Keratinocyte (primary cell): ENCODE measurements at regions not wholly inside any gene's neighbourhood (a gene's known extent, or its start where the extent isn't known, plus 50 kb on each side); places are given as distances from the start of the nearest gene placed in this dataset.
A peak's percentile ranks its signal among the peaks of the same experiment; 100 is the strongest.

Experiments
- DNase-seq: peaks from one replicate; pipeline ENCODE4 v3.0.0-alpha.2; 2011; ENCODE audit warnings: low read depth, missing footprints, low spot score
- FAIRE-seq: peaks from 2 replicates; lab custom pipeline; 2011; peaks lifted over from hg19 to GRCh38; lab: Jason Lieb, UNC
- H2AFZ ChIP-seq: 2 replicates; pipeline ENCODE4 v1.6.0; 2012; ENCODE audit warnings: low read length, control low read depth, inconsistent platforms; ENCODE audit not compliant: control insufficient read depth
- H3K27ac ChIP-seq: 2 replicates; pipeline ENCODE4 v1.5.1; 2011; ENCODE audit warnings: low read length; ENCODE audit not compliant: control insufficient read depth, insufficient read depth
- H3K27me3 ChIP-seq: 3 replicates; pipeline ENCODE4 v1.6.0; 2011; ENCODE audit warnings: low read length; ENCODE audit not compliant: control insufficient read depth, insufficient read depth; ENCODE audit errors: extremely low read depth
- H3K36me3 ChIP-seq, 2 experiments: 2 replicates in 1 of 2; 3 replicates in 1 of 2; pipeline ENCODE4 v1.5.1; 2011; ENCODE audit warnings: low read length in 2 of 2, mild to moderate bottlenecking in 1 of 2; ENCODE audit not compliant: control insufficient read depth in 2 of 2, insufficient read depth in 2 of 2; ENCODE audit errors: extremely low read depth in 1 of 2
- H3K4me1 ChIP-seq: 3 replicates; pipeline ENCODE4 v1.5.1; 2011; ENCODE audit warnings: low read length; ENCODE audit not compliant: control insufficient read depth, insufficient read depth; ENCODE audit errors: extremely low read depth
- H3K4me2 ChIP-seq: 3 replicates; pipeline ENCODE4 v1.6.0; 2011; ENCODE audit warnings: low read depth, low read length; ENCODE audit not compliant: control insufficient read depth, insufficient read depth; ENCODE audit errors: extremely low read depth
- H3K4me3 ChIP-seq, 3 experiments: fragments of 200-600 bp in 1 of 3; sonication (generic) in 1 of 3; 2 replicates in 2 of 3; 3 replicates in 1 of 3; pipeline ENCODE4 v1.5.1; 2011 to 2016; ENCODE audit warnings: low read length in 3 of 3, mild to moderate bottlenecking in 3 of 3, control low read depth in 2 of 3, inconsistent platforms in 1 of 3, low read depth in 1 of 3, mixed read lengths in 1 of 3, mixed run types in 1 of 3, moderate library complexity in 1 of 3; ENCODE audit not compliant: control insufficient read depth in 2 of 3, insufficient read depth in 2 of 3; ENCODE audit errors: extremely low read depth in 1 of 3
- H3K79me2 ChIP-seq: 2 replicates; pipeline ENCODE4 v1.6.0; 2012; ENCODE audit warnings: low read length; ENCODE audit not compliant: control insufficient read depth, insufficient read depth
- H3K9ac ChIP-seq: 3 replicates; pipeline ENCODE4 v1.6.0; 2011; ENCODE audit warnings: low read length; ENCODE audit not compliant: control insufficient read depth, insufficient read depth; ENCODE audit errors: extremely low read depth
- H3K9me1 ChIP-seq: 3 replicates; pipeline ENCODE4 v1.6.0; 2011; ENCODE audit warnings: low read length; ENCODE audit not compliant: control insufficient read depth, insufficient read depth; ENCODE audit errors: extremely low read depth
- H3K9me3 ChIP-seq: 2 replicates; pipeline ENCODE4 v1.5.1; 2012; ENCODE audit warnings: low read depth, low read length; ENCODE audit not compliant: control insufficient read depth
- H4K20me1 ChIP-seq: 3 replicates; pipeline ENCODE4 v1.6.0; 2011; ENCODE audit warnings: low read length; ENCODE audit not compliant: control insufficient read depth, insufficient read depth; ENCODE audit errors: extremely low read depth
- CTCF ChIP-seq, 3 experiments: IDR thresholded peaks in 1 of 3; conservative IDR thresholded peaks in 1 of 3; optimal IDR thresholded peaks in 1 of 3; 2 replicates in 2 of 3; 3 replicates in 1 of 3; pipeline versions ENCODE3 to v1.5.1; 2011; ENCODE audit warnings: low read length in 3 of 3, mild to moderate bottlenecking in 3 of 3, moderate library complexity in 2 of 3, control low read depth in 1 of 3, inconsistent platforms in 1 of 3; ENCODE audit not compliant: insufficient read depth in 2 of 3; ENCODE audit errors: extremely low read depth in 1 of 3
- EZH2 ChIP-seq: IDR thresholded peaks from one replicate; pipeline ENCODE4 v1.6.1; 2012; ENCODE audit warnings: inconsistent platforms, mild to moderate bottlenecking, low read length, moderate library complexity
- dilution Hi-C: fragments of 300-500 bp; cut with MboI; formaldehyde crosslinking; loops from one replicate; pipeline ENCODE4 v1.7.0; 2020; ENCODE audit warnings: low sequenced_read_pairs; ENCODE audit not compliant: extremely low pct_ligation_motif_present

DNA sequence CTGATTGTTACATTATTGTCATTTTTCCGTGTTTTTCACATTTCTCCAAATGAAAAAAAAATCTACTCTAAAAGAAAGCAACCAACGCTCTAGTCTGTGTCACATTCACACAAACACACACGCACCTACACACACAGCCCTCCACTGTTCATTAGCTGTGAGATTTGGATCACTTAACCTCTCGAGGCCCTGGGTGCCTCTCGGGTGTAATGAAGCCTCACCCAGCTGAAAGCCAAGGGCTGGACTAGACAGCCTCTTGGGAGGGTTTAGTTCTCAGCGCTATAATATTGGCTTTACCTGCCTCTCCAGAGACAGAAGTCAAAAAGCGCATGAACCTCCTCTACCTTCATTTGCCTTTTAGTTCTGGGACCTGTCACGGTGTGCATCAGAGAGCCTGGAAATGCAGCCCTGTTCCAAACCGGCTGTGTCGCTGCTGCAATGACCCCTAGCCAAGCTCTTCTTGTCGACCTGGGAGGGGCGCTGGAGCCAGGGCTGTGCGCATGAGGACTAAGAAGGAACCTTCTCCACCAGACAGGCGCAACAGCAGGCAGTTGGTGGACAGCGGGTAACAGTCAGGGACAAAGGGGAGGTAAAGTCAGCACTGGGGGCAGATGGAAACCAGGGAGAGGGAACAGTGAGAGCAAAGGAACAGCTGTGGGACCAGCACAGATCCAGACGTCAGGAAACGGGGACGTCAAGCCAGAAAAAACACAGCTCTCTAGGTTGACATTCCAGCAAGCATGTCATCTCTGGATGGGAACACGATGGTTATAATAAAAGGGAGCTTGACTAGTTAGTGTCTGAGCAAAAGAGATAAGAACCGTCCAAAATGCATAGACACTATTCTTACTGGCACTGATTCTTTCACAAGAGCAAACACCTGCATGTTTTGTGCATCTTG is 375.9 kb downstream of the EFNB2 start:
- Histone ChIP-seq H3K27me3 (no peaks in the 10 kb centered on the region), H3K9me3 (no peaks in the 10 kb centered on the region), H3K4me3 (no peak overlapping the region), H3K9ac (no peak overlapping the region), H3K4me1 (peaks cover 28% of the 10 kb centered on the region), H4K20me1 (no peaks in the 10 kb centered on the region), H3K79me2 (no peaks in the 10 kb centered on the region), H3K36me3 (no peaks in the 10 kb centered on the region), H2AFZ (no peak overlapping the region), H3K4me2 (no peak overlapping the region), H3K9me1 (no peaks in the 10 kb centered on the region), H3K27ac (no peak overlapping the region)
- dilution Hi-C loops, result no loop called here
- no peak for FAIRE-seq
- TF ChIP-seq CTCF (optimal IDR thresholded peaks at IDR 0.05 in 1 of 3, IDR thresholded peaks at IDR 0.05 in 1 of 3, conservative IDR thresholded peaks at IDR 0.05 in 1 of 3; ENCODE audit: extremely low read depth in 1 of 3, insufficient read depth in 2 of 3, low read length in 3 of 3), result no peak
- no peak for TF ChIP-seq EZH2
- DNase-seq, result no peak

DNA sequence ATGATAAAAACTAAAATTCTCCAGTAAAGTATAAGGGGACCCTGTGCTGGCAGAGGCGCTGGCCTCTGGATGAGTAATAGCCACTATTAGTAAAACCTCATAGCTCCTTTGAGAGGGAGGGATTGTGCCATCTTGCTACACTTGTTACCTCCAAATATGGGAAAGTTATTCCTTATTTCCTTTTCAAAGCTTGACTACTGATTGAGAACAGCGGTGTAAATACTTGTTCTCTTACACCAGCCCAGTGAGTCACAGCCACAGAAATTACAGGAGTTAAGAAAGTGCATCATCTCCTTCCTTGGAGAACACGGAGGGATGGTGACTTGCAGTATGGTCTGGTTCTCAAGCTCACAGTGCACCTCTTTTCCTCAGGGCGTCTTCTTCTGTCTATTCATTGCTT is 379.0 kb downstream of the EFNB2 start:
- FAIRE-seq (peak; percentile 99), DNase-seq (peak; percentile 86)

More for the DNA sequence above, 379.0 kb downstream of the EFNB2 start:
- H3K27ac ChIP-seq, result peak overlapping the region; percentile 96
- H3K79me2 ChIP-seq, result no peaks in the 10 kb centered on the region
- peaks cover 59% of the 10 kb centered on the region for H3K4me1 ChIP-seq
- no peaks in the 10 kb centered on the region for H3K9me3 ChIP-seq
- H4K20me1 ChIP-seq, result no peaks in the 10 kb centered on the region
- no peaks in the 10 kb centered on the region for H3K27me3 ChIP-seq
- H3K9me1 ChIP-seq, result no peaks in the 10 kb centered on the region
- H3K4me3 ChIP-seq, result no peak overlapping the region
- no peak for TF ChIP-seq EZH2
- no peak for TF ChIP-seq CTCF (optimal IDR thresholded peaks at IDR 0.05 in 1 of 3, IDR thresholded peaks at IDR 0.05 in 1 of 3, conservative IDR thresholded peaks at IDR 0.05 in 1 of 3; ENCODE audit: extremely low read depth in 1 of 3, insufficient read depth in 2 of 3, low read length in 3 of 3)
- dilution Hi-C loops, result no loop called here
- peak overlapping the region; percentile 39 for H2AFZ ChIP-seq
- peak overlapping the region; percentile 52 for H3K4me2 ChIP-seq
- H3K9ac ChIP-seq, result peak overlapping the region; percentile 60
- no peaks in the 10 kb centered on the region for H3K36me3 ChIP-seq
